IMR-90 (cell line): ENCODE measurements at regions not wholly inside any gene's neighbourhood (a gene's known extent, or its start where the extent isn't known, plus 50 kb on each side); places are given as distances from the start of the nearest gene placed in this dataset.

Experiments used
- ATAC-seq: fragments of 200-7000 bp; cut with Tn5 transposase; 2 replicates; pipeline ENCODE4 v1.9.1; 2020; ENCODE audit warnings: low read depth, mild to moderate bottlenecking, moderate library complexity
- BruUV-seq: library from RNA; stranded (reverse); fragments of 400-500 nt; replicated peaks from 2 replicates; lab custom pipeline; 2021; lab: Mats Ljungman, UMichigan
- CTCF ChIA-PET: fragments of 300-600 bp; formaldehyde crosslinking; extraction: SDS; loops from one replicate; lab custom pipeline; 2021; ENCODE audit warnings: antibody characterized with exemption; lab: Yijun Ruan, JAX
- POLR2A ChIA-PET: fragments of 300-600 bp; sonication (Branson Sonifier 250); formaldehyde crosslinking; loops from one replicate; lab custom pipeline; 2022; ENCODE audit warnings: antibody characterized with exemption; ENCODE audit not compliant: unreplicated experiment; lab: Charles Lee
- DNase-seq: peaks from one replicate; pipeline ENCODE4 v3.0.0; 2013
- H2AFZ ChIP-seq: replicated peaks from 2 replicates; pipeline ENCODE3; 2013; ENCODE audit warnings: low read length, mild to moderate bottlenecking; ENCODE audit not compliant: poor library complexity
- H2AK5ac ChIP-seq: 2 replicates; pipeline ENCODE4 v1.6.1; 2013; ENCODE audit warnings: low read depth, low read length, inconsistent platforms
- H2AK9ac ChIP-seq: replicated peaks from 2 replicates; pipeline ENCODE3; 2013; ENCODE audit warnings: mild to moderate bottlenecking, low read depth, low read length, moderate library complexity; ENCODE audit not compliant: poor library complexity
- H2BK120ac ChIP-seq: 2 replicates; pipeline ENCODE4 v1.6.1; 2013; ENCODE audit warnings: low read depth, low read length, inconsistent platforms
- H2BK15ac ChIP-seq: 3 replicates; pipeline ENCODE4 v1.6.1; 2013; ENCODE audit warnings: low read depth, low read length, inconsistent platforms
- H2BK20ac ChIP-seq: 2 replicates; pipeline ENCODE4 v1.6.1; 2013; ENCODE audit warnings: low read depth, mild to moderate bottlenecking, inconsistent platforms, low read length, moderate library complexity
- H2BK5ac ChIP-seq: 2 replicates; pipeline ENCODE4 v1.6.1; 2013; ENCODE audit warnings: mild to moderate bottlenecking, low read depth, low read length, inconsistent platforms; ENCODE audit not compliant: poor library complexity, severe bottlenecking
- H3K14ac ChIP-seq: replicated peaks from 2 replicates; pipeline ENCODE4 v1.6.1; 2013; ENCODE audit warnings: low read depth, low read length, inconsistent platforms
- H3K18ac ChIP-seq: 2 replicates; pipeline ENCODE4 v1.6.1; 2013; ENCODE audit warnings: low read depth, low read length, control low read depth
- H3K23ac ChIP-seq: 2 replicates; pipeline ENCODE4 v1.6.1; 2013; ENCODE audit warnings: low read depth, low read length, inconsistent platforms
- H3K27ac ChIP-seq: 2 replicates; pipeline ENCODE4 v1.5.1; 2013; ENCODE audit warnings: mild to moderate bottlenecking, control low read depth, low read length; ENCODE audit not compliant: insufficient read depth
- H3K27me3 ChIP-seq: 2 replicates; pipeline ENCODE4 v1.6.1; 2013; ENCODE audit warnings: low read length; ENCODE audit not compliant: control insufficient read depth, insufficient read depth
- H3K36me3 ChIP-seq: 2 replicates; pipeline ENCODE4 v1.6.1; 2013; ENCODE audit warnings: low read length, mixed read lengths; ENCODE audit not compliant: control insufficient read depth, insufficient read depth
- H3K4ac ChIP-seq: 2 replicates; pipeline ENCODE4 v1.6.1; 2013; ENCODE audit warnings: low read depth, low read length, inconsistent platforms
- H3K4me1 ChIP-seq: 2 replicates; pipeline ENCODE4 v1.6.1; 2013; ENCODE audit warnings: low read length, mixed read lengths; ENCODE audit not compliant: control insufficient read depth, insufficient read depth
- H3K4me2 ChIP-seq: 2 replicates; pipeline ENCODE4 v1.6.1; 2013; ENCODE audit warnings: low read depth, mild to moderate bottlenecking, control low read depth, low read length, moderate library complexity
- H3K4me3 ChIP-seq: 2 replicates; pipeline ENCODE4 v1.5.1; 2013; ENCODE audit warnings: low read depth, mild to moderate bottlenecking, control low read depth, low read length, moderate library complexity; ENCODE audit not compliant: insufficient read depth
- H3K56ac ChIP-seq: 2 replicates; pipeline ENCODE4 v1.6.1; 2013; ENCODE audit warnings: low read length, inconsistent platforms; ENCODE audit not compliant: insufficient read depth; ENCODE audit errors: extremely low read depth
- H3K79me1 ChIP-seq, 2 experiments: 2 replicates each; pipeline ENCODE4 v1.6.1; 2013; ENCODE audit warnings: low read length in 2 of 2, inconsistent platforms in 1 of 2, low read depth in 1 of 2
- H3K9ac ChIP-seq: 2 replicates; pipeline ENCODE4 v1.6.1; 2013; ENCODE audit warnings: low read depth, low read length, control low read depth
- H3K9me1 ChIP-seq: 2 replicates; pipeline ENCODE4 v1.6.1; 2013; ENCODE audit warnings: low read length, inconsistent platforms; ENCODE audit not compliant: insufficient read depth
- H3K9me3 ChIP-seq: 2 replicates; pipeline ENCODE4 v1.6.1; 2013; ENCODE audit warnings: low read length; ENCODE audit not compliant: control insufficient read depth, insufficient read depth
- H4K20me1 ChIP-seq: 2 replicates; pipeline ENCODE4 v1.6.1; 2013; ENCODE audit warnings: low read length, inconsistent platforms; ENCODE audit not compliant: insufficient read depth
- H4K5ac ChIP-seq: 2 replicates; pipeline ENCODE4 v1.6.1; 2013; ENCODE audit warnings: mild to moderate bottlenecking, low read depth, low read length, control low read depth
- H4K8ac ChIP-seq, 2 experiments: 2 replicates each; pipeline ENCODE4 v1.6.1; 2013; ENCODE audit warnings: low read depth in 2 of 2, low read length in 2 of 2, control low read depth in 1 of 2, inconsistent platforms in 1 of 2
- H4K91ac ChIP-seq: 2 replicates; pipeline ENCODE4 v1.6.1; 2013; ENCODE audit warnings: low read depth, low read length, inconsistent platforms; ENCODE audit not compliant: insufficient read depth
- BHLHE40 ChIP-seq: fragments of 150-350 bp; IDR thresholded peaks from 2 replicates; pipeline ENCODE4 v1.6.1; 2016; ENCODE audit warnings: mild to moderate bottlenecking, low read depth, low read length
- CEBPB ChIP-seq: IDR thresholded peaks from 2 replicates; pipeline ENCODE4 v1.6.1; 2012; ENCODE audit warnings: low read depth, low read length, improper control_type of control experiment
- CHD1 ChIP-seq: IDR thresholded peaks from 2 replicates; pipeline ENCODE4 v1.6.1; 2012; ENCODE audit warnings: low read depth, low read length, improper control_type of control experiment
- FOS ChIP-seq: fragments of 150-350 bp; IDR thresholded peaks from 2 replicates; pipeline ENCODE4 v1.6.1; 2016; ENCODE audit warnings: low read depth, low read length
- MAFK ChIP-seq: IDR thresholded peaks from 2 replicates; pipeline ENCODE4 v1.6.1; 2012; ENCODE audit warnings: low read depth, low read length, improper control_type of control experiment
- MAZ ChIP-seq: IDR thresholded peaks from 2 replicates; pipeline ENCODE4 v1.6.1; 2012; ENCODE audit warnings: low read depth, mild to moderate bottlenecking, low read length, improper control_type of control experiment, moderate library complexity, borderline replicate concordance
- MXI1 ChIP-seq: IDR thresholded peaks from 2 replicates; pipeline ENCODE4 v1.6.1; 2012; ENCODE audit warnings: low read depth, mild to moderate bottlenecking, low read length, moderate library complexity, borderline replicate concordance
- NFE2L2 ChIP-seq: fragments of 150-350 bp; IDR thresholded peaks from 2 replicates; pipeline ENCODE4 v1.6.1; 2016; ENCODE audit warnings: low read depth, mild to moderate bottlenecking, low read length
- POLR2A ChIP-seq: IDR thresholded peaks from 2 replicates; pipeline ENCODE4 v1.6.1; 2012; ENCODE audit warnings: mild to moderate bottlenecking, low read depth, low read length
- RAD21 ChIP-seq: IDR thresholded peaks from 2 replicates; pipeline ENCODE4 v1.6.1; 2012; ENCODE audit warnings: low read length, improper control_type of control experiment
- RCOR1 ChIP-seq: IDR thresholded peaks from 2 replicates; pipeline ENCODE4 v1.6.1; 2012; ENCODE audit warnings: mild to moderate bottlenecking, low read length, improper control_type of control experiment; ENCODE audit not compliant: insufficient replicate concordance
- RFX5 ChIP-seq: IDR thresholded peaks from 2 replicates; pipeline ENCODE4 v1.8.0; 2012; ENCODE audit warnings: low read depth, mild to moderate bottlenecking, low read length, moderate library complexity
- SMC3 ChIP-seq: fragments of 150-350 bp; IDR thresholded peaks from 2 replicates; pipeline ENCODE4 v1.6.1; 2016; ENCODE audit warnings: low read depth, mild to moderate bottlenecking, antibody characterized with exemption, low read length, moderate library complexity
- WGBS, 2 experiments: methylation state at CpG; one replicate each; pipeline versions ENCODE4 v1.1.5 to v1.1.7; 2013; ENCODE audit warnings: missing lambda C conversion rate in 2 of 2; ENCODE audit not compliant: insufficient read length in 1 of 2; ENCODE audit errors: extremely low coverage in 2 of 2; 5-methylcytosine and 5-hydroxymethylcytosine counted together
- dilution Hi-C: fragments of 300-500 bp; cut with HindIII; formaldehyde crosslinking; loops from one replicate; pipeline ENCODE4 v1.14.3; 2018; ENCODE audit warnings: low sequenced_read_pairs; ENCODE audit not compliant: unreplicated experiment
- in situ Hi-C: fragments of 300-500 bp; cut with MboI; formaldehyde crosslinking; loops from 3 replicates; pipeline ENCODE4 v1.14.3; 2019; ENCODE audit warnings: low sequenced_read_pairs, inconsistent platforms, mixed read lengths
- intact Hi-C: fragments of 100-400 bp; cut with micrococcal nuclease; formaldehyde crosslinking; loops from 2 replicates; pipeline ENCODE4 v1.10.0; 2022
- TF ChIP-seq, protein P1 (sequence below): fragments of 150-350 bp; IDR thresholded peaks from 2 replicates; pipeline ENCODE4 v1.6.1; 2016; ENCODE audit warnings: low read depth, mild to moderate bottlenecking, low read length, moderate library complexity, borderline replicate concordance
- TF ChIP-seq, protein P2 (sequence below): conservative IDR thresholded peaks from 2 replicates; pipeline ENCODE4 v1.5.1; 2012; ENCODE audit warnings: mild to moderate bottlenecking, low read depth, low read length, improper control_type of control experiment
- TF ChIP-seq, protein P3 (sequence below): fragments of 150-350 bp; IDR thresholded peaks from 2 replicates; pipeline ENCODE4 v1.6.1; 2017; ENCODE audit warnings: mild to moderate bottlenecking, antibody characterized with exemption, low read length, low read depth

DNA sequence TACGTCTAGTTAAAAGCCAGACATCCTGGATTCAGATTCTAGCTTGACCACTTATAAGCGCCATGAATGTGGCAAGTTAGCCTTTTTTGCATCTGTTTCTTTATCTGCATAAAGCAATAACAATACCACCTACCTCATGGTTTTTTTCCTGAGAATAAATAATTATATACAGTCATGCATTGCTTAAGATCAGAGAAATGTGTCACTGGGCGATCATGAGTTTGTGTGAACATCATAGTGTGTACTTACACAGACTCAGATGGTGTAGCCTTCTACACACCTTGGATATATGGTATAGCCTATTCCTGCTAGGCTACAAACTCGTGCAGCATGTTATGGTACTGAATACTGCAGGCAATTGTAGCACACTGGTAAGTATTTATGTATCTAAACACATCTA, 84.7 kb upstream of the PELI1 start:
- ChIA-PET POLR2A (no interaction called here), CTCF (interaction anchor here (1.1 kb wide), 1 partner anchor 10 kb away, joined by 3 read pairs; no protein-coding TSS in a partner anchor)
- no peak overlapping the region for H3K56ac ChIP-seq
- ATAC-seq (no peak), DNase-seq (no peak)
- H3K4ac ChIP-seq: no peak overlapping the region
- H2BK120ac ChIP-seq: no peak overlapping the region
- H3K27ac ChIP-seq: no peak overlapping the region
- BruUV-seq: no TSS peak
- H3K4me1 ChIP-seq: no peaks in the 10 kb centered on the region
- dilution Hi-C loops (no loop called here), in situ Hi-C loops (no loop called here), intact Hi-C loops (loop anchor here (1.0 kb wide), 1 partner anchor 180 kb away; no protein-coding TSS in a partner anchor)
- H2BK5ac ChIP-seq: no peak overlapping the region
- no peak overlapping the region for H2AK9ac ChIP-seq
- H3K36me3 ChIP-seq: no peaks in the 10 kb centered on the region
- H3K23ac ChIP-seq: no peak overlapping the region
- no peak overlapping the region for H3K4me2 ChIP-seq
- H3K14ac ChIP-seq: no peak overlapping the region
- no peaks in the 10 kb centered on the region for H3K79me1 ChIP-seq
- WGBS, 2 experiments: no CpG with 5 or more reads among the region's 4 CpGs
- no peak overlapping the region for H2AFZ ChIP-seq
- no peaks in the 10 kb centered on the region for H3K9me3 ChIP-seq
- H3K9ac ChIP-seq: no peak overlapping the region
- H2AK5ac ChIP-seq: no peak overlapping the region
- no peak overlapping the region for H2BK20ac ChIP-seq
- H3K4me3 ChIP-seq: no peak overlapping the region
- no peak overlapping the region for H2BK15ac ChIP-seq
- H4K5ac ChIP-seq: no peak overlapping the region
- no peak overlapping the region for H4K8ac ChIP-seq
- no peak overlapping the region for H4K91ac ChIP-seq
- H3K27me3 ChIP-seq: peaks cover 21% of the 10 kb centered on the region
- TF ChIP-seq CHD1: no peak
- TF ChIP-seq MAZ: no peak
- TF ChIP-seq, protein P1, sequence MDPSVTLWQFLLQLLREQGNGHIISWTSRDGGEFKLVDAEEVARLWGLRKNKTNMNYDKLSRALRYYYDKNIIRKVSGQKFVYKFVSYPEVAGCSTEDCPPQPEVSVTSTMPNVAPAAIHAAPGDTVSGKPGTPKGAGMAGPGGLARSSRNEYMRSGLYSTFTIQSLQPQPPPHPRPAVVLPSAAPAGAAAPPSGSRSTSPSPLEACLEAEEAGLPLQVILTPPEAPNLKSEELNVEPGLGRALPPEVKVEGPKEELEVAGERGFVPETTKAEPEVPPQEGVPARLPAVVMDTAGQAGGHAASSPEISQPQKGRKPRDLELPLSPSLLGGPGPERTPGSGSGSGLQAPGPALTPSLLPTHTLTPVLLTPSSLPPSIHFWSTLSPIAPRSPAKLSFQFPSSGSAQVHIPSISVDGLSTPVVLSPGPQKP: no peak
- TF ChIP-seq MXI1: no peak
- TF ChIP-seq, protein P2, sequence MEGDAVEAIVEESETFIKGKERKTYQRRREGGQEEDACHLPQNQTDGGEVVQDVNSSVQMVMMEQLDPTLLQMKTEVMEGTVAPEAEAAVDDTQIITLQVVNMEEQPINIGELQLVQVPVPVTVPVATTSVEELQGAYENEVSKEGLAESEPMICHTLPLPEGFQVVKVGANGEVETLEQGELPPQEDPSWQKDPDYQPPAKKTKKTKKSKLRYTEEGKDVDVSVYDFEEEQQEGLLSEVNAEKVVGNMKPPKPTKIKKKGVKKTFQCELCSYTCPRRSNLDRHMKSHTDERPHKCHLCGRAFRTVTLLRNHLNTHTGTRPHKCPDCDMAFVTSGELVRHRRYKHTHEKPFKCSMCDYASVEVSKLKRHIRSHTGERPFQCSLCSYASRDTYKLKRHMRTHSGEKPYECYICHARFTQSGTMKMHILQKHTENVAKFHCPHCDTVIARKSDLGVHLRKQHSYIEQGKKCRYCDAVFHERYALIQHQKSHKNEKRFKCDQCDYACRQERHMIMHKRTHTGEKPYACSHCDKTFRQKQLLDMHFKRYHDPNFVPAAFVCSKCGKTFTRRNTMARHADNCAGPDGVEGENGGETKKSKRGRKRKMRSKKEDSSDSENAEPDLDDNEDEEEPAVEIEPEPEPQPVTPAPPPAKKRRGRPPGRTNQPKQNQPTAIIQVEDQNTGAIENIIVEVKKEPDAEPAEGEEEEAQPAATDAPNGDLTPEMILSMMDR: no peak
- no peak for TF ChIP-seq RCOR1
- TF ChIP-seq RFX5: no peak
- no peak for TF ChIP-seq POLR2A
- TF ChIP-seq SMC3: no peak
- TF ChIP-seq BHLHE40: no peak
- no peak for TF ChIP-seq CEBPB
- TF ChIP-seq RAD21: no peak
- TF ChIP-seq FOS: no peak
- no peak for TF ChIP-seq MAFK
- no peak for TF ChIP-seq NFE2L2
- TF ChIP-seq, protein P3, sequence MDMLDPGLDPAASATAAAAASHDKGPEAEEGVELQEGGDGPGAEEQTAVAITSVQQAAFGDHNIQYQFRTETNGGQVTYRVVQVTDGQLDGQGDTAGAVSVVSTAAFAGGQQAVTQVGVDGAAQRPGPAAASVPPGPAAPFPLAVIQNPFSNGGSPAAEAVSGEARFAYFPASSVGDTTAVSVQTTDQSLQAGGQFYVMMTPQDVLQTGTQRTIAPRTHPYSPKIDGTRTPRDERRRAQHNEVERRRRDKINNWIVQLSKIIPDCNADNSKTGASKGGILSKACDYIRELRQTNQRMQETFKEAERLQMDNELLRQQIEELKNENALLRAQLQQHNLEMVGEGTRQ: no peak
- H3K9me1 ChIP-seq: no peaks in the 10 kb centered on the region
- no peak overlapping the region for H3K18ac ChIP-seq
- no peaks in the 10 kb centered on the region for H4K20me1 ChIP-seq
